Naive thymus-derived CD4-positive, alpha-beta T cell (primary cell): ENCODE measurements at regions not wholly inside any gene's neighbourhood (a gene's known extent, or its start where the extent isn't known, plus 50 kb on each side); places are given as distances from the start of the nearest gene placed in this dataset.
A peak's percentile ranks its signal among the peaks of the same experiment; 100 is the strongest.
"Not testable (repeated sequence)": the region's sequence is repeated elsewhere in the genome, so short reads cannot be mapped to it uniquely, and the experiment has no call there.

Source experiments
- ATAC-seq: fragments of 150-1000 bp; cut with Tn5 transposase; 2 replicates; pipeline ENCODE4 v1.10.0; 2021; ENCODE audit warnings: mild to moderate bottlenecking, moderate library complexity
- CTCF ChIA-PET: fragments of 350-600 bp; sonication (Branson Sonifier 250); formaldehyde crosslinking; loops from one replicate; lab custom pipeline; 2021; ENCODE audit warnings: antibody characterized with exemption; lab: Charles Lee
- POLR2A ChIA-PET: fragments of 350-600 bp; sonication (Branson Sonifier 250); formaldehyde crosslinking; loops from one replicate; lab custom pipeline; 2021; ENCODE audit warnings: antibody characterized with exemption, inconsistent platforms; lab: Charles Lee
- DNase-seq, 9 donors: peaks; one replicate each; pipeline versions ENCODE4 v3.0.0 to v3.0.0-alpha.2; 2020 to 2022; ENCODE audit warnings: mixed read lengths in 1 of 9
- H3K27ac ChIP-seq: one replicate; pipeline ENCODE4 v1.7.0; 2013; ENCODE audit warnings: mild to moderate bottlenecking, low read depth, low read length, moderate library complexity
- H3K27me3 ChIP-seq, 2 donors: one replicate each; pipeline ENCODE4 v1.7.0; 2013; ENCODE audit warnings: low read length in 2 of 2, mild to moderate bottlenecking in 2 of 2, moderate library complexity in 2 of 2; ENCODE audit not compliant: control insufficient read depth in 2 of 2, insufficient read depth in 2 of 2
- H3K36me3 ChIP-seq, 3 experiments: 1 replicate in 2 of 3; 2 replicates in 1 of 3; pipeline ENCODE4 v1.7.0; 2013; ENCODE audit warnings: low read length in 3 of 3, mild to moderate bottlenecking in 3 of 3, moderate library complexity in 1 of 3; ENCODE audit not compliant: insufficient read depth in 3 of 3, control insufficient read depth in 2 of 3
- H3K4me1 ChIP-seq, 2 donors: one replicate each; pipeline ENCODE4 v1.7.0; 2013; ENCODE audit warnings: low read length in 2 of 2, mild to moderate bottlenecking in 2 of 2, moderate library complexity in 1 of 2; ENCODE audit not compliant: control insufficient read depth in 2 of 2, insufficient read depth in 2 of 2
- H3K4me3 ChIP-seq: 2 replicates; pipeline ENCODE4 v1.7.0; 2013; ENCODE audit warnings: mild to moderate bottlenecking, low read length
- H3K9me3 ChIP-seq, 3 experiments: 1 replicate in 2 of 3; 2 replicates in 1 of 3; pipeline ENCODE4 v1.7.0; 2013; ENCODE audit warnings: low read length in 3 of 3; ENCODE audit not compliant: control insufficient read depth in 2 of 3
- H3K27ac Mint-ChIP-seq, 9 donors: one replicate each; pipeline ENCODE4 v1.8.0; 2020 to 2022; ENCODE audit warnings: mixed read lengths in 9 of 9, mild to moderate bottlenecking in 8 of 9, moderate library complexity in 5 of 9, inconsistent platforms in 2 of 9
- H3K27me3 Mint-ChIP-seq, 5 donors: one replicate each; pipeline ENCODE4 v1.8.0; 2021 to 2022; ENCODE audit warnings: mixed read lengths in 5 of 5, mild to moderate bottlenecking in 1 of 5
- H3K36me3 Mint-ChIP-seq, 5 donors: one replicate each; pipeline ENCODE4 v1.8.0; 2020 to 2022; ENCODE audit warnings: mixed read lengths in 5 of 5, mild to moderate bottlenecking in 3 of 5, inconsistent platforms in 1 of 5
- H3K4me1 Mint-ChIP-seq, 7 donors: one replicate each; pipeline ENCODE4 v1.8.0; 2020 to 2022; ENCODE audit warnings: mixed read lengths in 7 of 7, mild to moderate bottlenecking in 3 of 7, inconsistent platforms in 1 of 7
- H3K4me3 Mint-ChIP-seq, 10 donors: one replicate each; pipeline ENCODE4 v1.8.0; 2020 to 2022; ENCODE audit warnings: mild to moderate bottlenecking in 10 of 10, mixed read lengths in 10 of 10, moderate library complexity in 6 of 10, inconsistent platforms in 2 of 10
- H3K9me3 Mint-ChIP-seq, 11 donors: one replicate each; pipeline ENCODE4 v1.8.0; 2020 to 2022; ENCODE audit warnings: mixed read lengths in 11 of 11, mild to moderate bottlenecking in 4 of 11, inconsistent platforms in 1 of 11, moderate library complexity in 1 of 11
- intact Hi-C, 2 donors: fragments of 100-400 bp; cut with micrococcal nuclease; formaldehyde crosslinking; loops; one replicate each; pipeline ENCODE4 v1.15.1; 2023

DNA sequence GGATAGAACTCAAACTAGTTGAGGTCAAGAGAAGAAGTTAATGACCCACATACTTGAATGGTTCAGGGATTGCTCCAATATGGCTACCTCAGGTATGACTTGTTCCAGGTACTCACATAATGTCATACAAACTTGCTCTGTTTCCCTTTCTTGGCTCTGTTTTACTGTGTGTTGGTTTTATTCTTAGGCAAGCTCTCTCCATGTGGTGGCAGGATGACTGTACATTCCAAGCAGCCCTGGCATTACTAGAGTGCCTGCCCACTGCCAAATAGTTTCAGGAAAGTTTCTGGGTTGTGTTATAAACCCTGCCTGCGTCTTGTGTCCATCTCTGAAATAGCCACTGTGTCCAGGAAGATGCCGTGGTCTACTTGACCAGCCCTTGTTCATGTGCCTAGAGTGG, 476.8 kb downstream of the SHISA9 start:
- no peaks in the 10 kb centered on the region for H3K27me3 ChIP-seq
- H3K4me3 ChIP-seq, result no peak overlapping the region
- Mint-ChIP-seq H3K36me3 (peaks cover 0 to 7% (median 0%) of the 10 kb centered on the region in 5 donors), H3K4me1 (no peaks in the 10 kb centered on the region), H3K27ac (no peak overlapping the region), H3K9me3 (peaks cover 10 to 56% (median 22%) of the 10 kb centered on the region in 11 donors), H3K27me3 (peaks cover 0 to 11% (median 7%) of the 10 kb centered on the region in 5 donors), H3K4me3 (no peak overlapping the region)
- intact Hi-C loops, result no loop called here
- ChIA-PET CTCF (no interaction called here), POLR2A (no interaction called here)
- no peaks in the 10 kb centered on the region for H3K9me3 ChIP-seq
- no peaks in the 10 kb centered on the region for H3K36me3 ChIP-seq
- no peaks in the 10 kb centered on the region for H3K4me1 ChIP-seq
- no peak overlapping the region for H3K27ac ChIP-seq
- ATAC-seq, result no peak
- DNase-seq, result no peak

DNA sequence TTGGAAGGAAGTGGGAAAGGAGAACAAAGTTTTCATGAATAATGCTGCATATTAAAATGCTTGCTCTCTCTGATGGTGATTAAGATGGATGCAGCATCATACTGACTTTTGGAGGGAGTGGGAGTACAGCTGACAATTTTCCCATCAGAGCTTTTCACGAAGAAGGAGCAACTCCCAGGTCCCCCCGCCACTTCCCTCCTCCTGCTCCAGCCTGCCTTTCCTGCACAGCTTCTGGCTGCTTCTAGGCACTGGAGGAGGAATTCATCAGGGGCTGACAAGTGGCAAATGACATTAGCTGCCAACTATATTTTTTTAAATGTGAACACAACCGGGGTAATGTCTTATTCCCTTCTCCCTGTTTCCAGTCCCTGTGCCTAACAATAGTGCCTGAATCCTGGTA, 477.9 kb downstream of the SHISA9 start:
- DNase-seq (no peak), ATAC-seq (no peak)
- peaks cover 14 to 56% (median 29%) of the 10 kb centered on the region in 11 donors for H3K9me3 Mint-ChIP-seq
- Histone ChIP-seq H3K4me3 (no peak overlapping the region), H3K27me3 (no peaks in the 10 kb centered on the region), H3K4me1 (no peaks in the 10 kb centered on the region), H3K9me3 (peaks cover 0 to 4% (median 0%) of the 10 kb centered on the region in 3 experiments), H3K36me3 (no peaks in the 10 kb centered on the region), H3K27ac (no peak overlapping the region)
- peaks cover 0 to 11% (median 7%) of the 10 kb centered on the region in 5 donors for H3K27me3 Mint-ChIP-seq
- no peaks in the 10 kb centered on the region for H3K4me1 Mint-ChIP-seq
- H3K4me3 Mint-ChIP-seq, result no peak overlapping the region
- CTCF ChIA-PET, result no interaction called here
- H3K36me3 Mint-ChIP-seq, result peaks cover 0 to 7% (median 0%) of the 10 kb centered on the region in 5 donors
- POLR2A ChIA-PET, result no interaction called here
- H3K27ac Mint-ChIP-seq, result no peak overlapping the region
- intact Hi-C loops, result no loop called here

DNA sequence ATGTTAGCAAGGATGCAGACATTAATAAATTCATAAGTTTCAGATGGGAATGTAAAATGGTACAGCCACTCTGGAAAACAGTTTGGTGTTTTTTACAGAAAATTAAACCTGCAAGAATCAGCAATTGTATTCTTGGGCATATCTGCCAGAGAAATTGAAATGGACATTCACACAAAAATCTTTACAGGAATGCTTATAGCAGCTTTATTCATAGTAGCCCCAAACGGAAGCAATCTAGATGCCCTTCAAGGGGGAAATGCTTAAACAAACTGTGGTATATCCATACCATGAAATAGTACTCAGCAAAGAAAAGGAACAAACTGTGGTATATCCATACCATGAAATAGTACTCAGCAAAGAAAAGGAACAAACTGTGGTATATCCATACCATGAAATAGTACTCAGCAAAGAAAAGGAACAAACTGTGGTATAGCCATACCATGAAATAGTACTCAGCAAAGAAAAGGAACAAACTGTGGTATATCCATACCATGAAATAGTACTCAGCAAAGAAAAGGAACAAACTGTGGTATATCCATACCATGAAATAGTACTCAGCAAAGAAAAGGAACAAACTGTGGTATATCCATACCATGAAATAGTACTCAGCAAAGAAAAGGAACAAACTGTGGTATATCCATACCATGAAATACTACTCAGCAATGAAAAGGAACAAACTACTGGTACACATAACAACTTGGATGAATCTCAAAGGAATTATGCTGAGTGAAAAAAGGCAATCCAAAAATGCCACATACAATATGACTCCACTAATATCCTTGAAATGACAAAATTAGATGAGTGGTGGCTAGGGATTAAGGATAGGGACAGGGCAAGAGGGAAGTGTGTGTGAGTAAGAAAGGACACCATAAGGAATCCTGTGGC, 484.0 kb downstream of the SHISA9 start:
- H3K4me1 Mint-ChIP-seq, POLR2A ChIA-PET, H3K27me3 ChIP-seq, H3K36me3 ChIP-seq, H3K4me3 ChIP-seq, DNase-seq, H3K4me1 ChIP-seq, H3K27ac ChIP-seq, H3K4me3 Mint-ChIP-seq, ATAC-seq, H3K27ac Mint-ChIP-seq, H3K27me3 Mint-ChIP-seq, H3K36me3 Mint-ChIP-seq, CTCF ChIA-PET, intact Hi-C loops: not testable (repeated sequence)
- H3K9me3 Mint-ChIP-seq, result peaks cover 16 to 68% (median 22%) of the 10 kb centered on the region in 11 donors
- peaks cover 0 to 22% (median 3%) of the 10 kb centered on the region in 3 experiments for H3K9me3 ChIP-seq

DNA sequence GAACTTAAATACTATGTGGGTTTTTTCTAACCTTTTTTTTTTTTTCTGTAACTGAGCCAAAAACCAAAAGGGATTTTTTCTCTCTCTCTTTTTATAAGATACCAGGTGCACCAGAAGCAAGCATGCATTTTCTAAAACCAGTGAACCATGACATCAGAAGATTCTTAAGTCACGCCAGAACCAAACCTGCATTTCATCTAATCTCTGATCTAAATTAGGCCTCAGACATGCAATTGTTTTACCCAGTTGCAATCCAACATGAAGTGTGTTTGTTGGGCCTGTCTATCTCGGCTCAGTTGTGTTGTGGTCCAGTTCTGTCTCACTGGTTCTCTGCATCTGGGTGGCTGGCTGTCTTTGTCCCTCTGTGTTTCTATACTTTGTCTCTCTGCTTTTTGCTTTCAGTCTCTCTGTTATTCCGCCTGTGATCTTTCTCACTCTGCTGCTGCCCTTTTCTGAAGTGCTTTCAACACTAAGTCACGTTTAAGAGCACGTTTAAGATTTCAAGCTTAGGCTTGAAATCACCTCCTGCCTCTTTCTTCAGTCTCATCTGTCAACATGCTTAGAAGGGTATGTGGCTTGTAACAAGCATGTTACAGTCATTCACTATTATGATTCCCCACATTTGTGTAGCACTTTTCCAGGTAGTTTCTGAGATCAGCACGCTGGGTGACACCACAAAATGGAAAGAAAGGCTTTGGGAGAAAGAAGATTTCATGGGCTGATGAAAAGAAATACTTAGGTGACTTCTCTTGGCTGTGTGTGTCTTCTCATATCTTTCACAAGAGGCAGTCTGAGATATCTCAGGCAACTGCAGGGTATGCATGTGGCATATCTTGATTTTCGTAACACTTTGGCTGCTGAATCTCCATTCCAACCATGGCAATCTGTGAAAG, 488.9 kb downstream of the SHISA9 start:
- Histone ChIP-seq H3K27me3 (no peaks in the 10 kb centered on the region), H3K4me3 (no peak overlapping the region), H3K4me1 (no peaks in the 10 kb centered on the region), H3K9me3 (peaks cover 0 to 10% (median 3%) of the 10 kb centered on the region in 3 experiments), H3K27ac (no peak overlapping the region), H3K36me3 (no peaks in the 10 kb centered on the region)
- ChIA-PET POLR2A (no interaction called here), CTCF (no interaction called here)
- Mint-ChIP-seq H3K27me3 (no peaks in the 10 kb centered on the region), H3K27ac (peak overlapping the region in 1 of 9 donors; percentile 9), H3K9me3 (peaks cover 2 to 33% (median 10%) of the 10 kb centered on the region in 11 donors), H3K4me3 (no peak overlapping the region), H3K4me1 (no peaks in the 10 kb centered on the region), H3K36me3 (no peaks in the 10 kb centered on the region)
- ATAC-seq (no peak), DNase-seq (no peak)
- intact Hi-C loops, result no loop called here

DNA sequence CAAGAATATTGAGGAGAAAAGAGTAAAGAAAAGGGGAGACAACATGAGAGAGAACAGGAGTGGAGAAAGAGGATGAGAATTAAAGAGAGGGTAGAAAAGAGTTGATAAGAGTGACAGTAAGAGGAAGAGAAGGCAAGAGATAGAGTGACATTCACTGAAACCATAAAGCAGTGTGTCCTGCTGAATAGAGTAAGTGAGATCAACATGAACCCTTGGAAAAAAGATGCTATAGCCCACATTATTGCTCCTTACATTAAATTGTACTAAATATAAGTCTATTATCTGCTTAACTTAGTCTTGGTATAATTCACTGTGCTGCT, 489.5 kb downstream of the SHISA9 start:
- H3K36me3 ChIP-seq, result no peaks in the 10 kb centered on the region
- H3K4me3 ChIP-seq, result no peak overlapping the region
- H3K36me3 Mint-ChIP-seq, result no peaks in the 10 kb centered on the region
- intact Hi-C loops, result no loop called here
- POLR2A ChIA-PET, result no interaction called here
- ATAC-seq, result no peak
- H3K4me1 Mint-ChIP-seq, result no peaks in the 10 kb centered on the region
- no peak overlapping the region for H3K27ac ChIP-seq
- no peak overlapping the region for H3K27ac Mint-ChIP-seq
- no peak overlapping the region for H3K4me3 Mint-ChIP-seq
- H3K27me3 ChIP-seq, result no peaks in the 10 kb centered on the region
- DNase-seq, result no peak
- H3K9me3 Mint-ChIP-seq, result peaks cover 1 to 28% (median 9%) of the 10 kb centered on the region in 11 donors
- H3K4me1 ChIP-seq, result no peaks in the 10 kb centered on the region
- CTCF ChIA-PET, result no interaction called here
- peaks cover 0 to 4% (median 0%) of the 10 kb centered on the region in 3 experiments for H3K9me3 ChIP-seq
- H3K27me3 Mint-ChIP-seq, result no peaks in the 10 kb centered on the region

DNA sequence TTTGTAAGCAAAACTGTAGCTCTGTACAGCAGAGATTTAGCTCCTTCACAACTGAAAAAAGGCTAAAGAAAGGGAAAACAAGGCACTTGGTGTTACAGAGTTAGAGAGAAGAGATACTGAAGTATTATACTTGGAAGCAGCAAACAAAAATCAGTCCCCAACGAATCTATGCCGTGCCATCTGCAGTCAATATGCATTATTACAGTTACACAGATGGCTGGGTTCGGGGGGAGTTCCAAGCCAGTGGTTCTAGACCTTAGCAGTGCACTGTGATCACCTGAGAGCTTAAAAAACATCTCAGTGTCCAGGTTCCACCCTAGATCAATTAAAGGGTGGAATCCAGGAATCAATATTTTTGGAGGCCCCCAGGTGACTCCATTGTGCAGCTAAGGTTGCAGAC, 489.9 kb downstream of the SHISA9 start:
- peaks cover 0 to 2% (median 0%) of the 10 kb centered on the region in 3 experiments for H3K9me3 ChIP-seq
- ChIA-PET POLR2A (interaction anchor here (0.6 kb wide), 1 partner anchor 322 kb away, joined by 3 read pairs; no protein-coding TSS in a partner anchor), CTCF (no interaction called here)
- no peak overlapping the region for H3K4me3 Mint-ChIP-seq
- no peak overlapping the region for H3K27ac ChIP-seq
- H3K36me3 Mint-ChIP-seq, result no peaks in the 10 kb centered on the region
- no peak for DNase-seq
- no peak overlapping the region for H3K27ac Mint-ChIP-seq
- no peaks in the 10 kb centered on the region for H3K4me1 ChIP-seq
- no peaks in the 10 kb centered on the region for H3K27me3 Mint-ChIP-seq
- H3K27me3 ChIP-seq, result no peaks in the 10 kb centered on the region
- ATAC-seq, result no peak
- H3K4me3 ChIP-seq, result no peak overlapping the region
- peaks cover 0 to 24% (median 9%) of the 10 kb centered on the region in 11 donors for H3K9me3 Mint-ChIP-seq
- no peaks in the 10 kb centered on the region for H3K36me3 ChIP-seq
- intact Hi-C loops, result no loop called here
- H3K4me1 Mint-ChIP-seq, result no peaks in the 10 kb centered on the region
